ENCODE measurements at regions not wholly inside any gene's neighbourhood (a gene's known extent, or its start where the extent isn't known, plus 50 kb on each side); places are given as distances from the start of the nearest gene placed in this dataset.
"Not testable (repeated sequence)": the region's sequence is repeated elsewhere in the genome, so short reads cannot be mapped to it uniquely, and the experiment has no call there.

DNA sequence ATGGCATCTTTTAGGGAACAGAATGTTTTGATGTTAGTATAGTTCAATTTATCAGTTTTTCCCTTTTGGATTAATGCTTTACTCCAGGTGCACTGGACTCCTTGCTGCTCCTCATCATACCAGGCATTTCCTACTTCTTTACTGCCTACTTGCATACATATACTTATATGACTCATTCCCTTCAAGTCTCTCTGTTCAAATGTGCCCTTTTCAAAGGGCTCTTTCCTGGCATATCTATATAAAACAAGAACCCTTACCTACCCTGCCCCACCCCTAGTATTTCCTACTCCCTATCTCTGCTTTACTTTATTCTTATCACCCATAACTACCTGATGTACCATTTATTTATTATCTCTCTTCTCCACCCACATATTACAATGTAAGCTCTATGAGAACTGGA, 90.6 kb downstream of the CAPZA3 start:
- TF ChIP-seq, protein P1, sequence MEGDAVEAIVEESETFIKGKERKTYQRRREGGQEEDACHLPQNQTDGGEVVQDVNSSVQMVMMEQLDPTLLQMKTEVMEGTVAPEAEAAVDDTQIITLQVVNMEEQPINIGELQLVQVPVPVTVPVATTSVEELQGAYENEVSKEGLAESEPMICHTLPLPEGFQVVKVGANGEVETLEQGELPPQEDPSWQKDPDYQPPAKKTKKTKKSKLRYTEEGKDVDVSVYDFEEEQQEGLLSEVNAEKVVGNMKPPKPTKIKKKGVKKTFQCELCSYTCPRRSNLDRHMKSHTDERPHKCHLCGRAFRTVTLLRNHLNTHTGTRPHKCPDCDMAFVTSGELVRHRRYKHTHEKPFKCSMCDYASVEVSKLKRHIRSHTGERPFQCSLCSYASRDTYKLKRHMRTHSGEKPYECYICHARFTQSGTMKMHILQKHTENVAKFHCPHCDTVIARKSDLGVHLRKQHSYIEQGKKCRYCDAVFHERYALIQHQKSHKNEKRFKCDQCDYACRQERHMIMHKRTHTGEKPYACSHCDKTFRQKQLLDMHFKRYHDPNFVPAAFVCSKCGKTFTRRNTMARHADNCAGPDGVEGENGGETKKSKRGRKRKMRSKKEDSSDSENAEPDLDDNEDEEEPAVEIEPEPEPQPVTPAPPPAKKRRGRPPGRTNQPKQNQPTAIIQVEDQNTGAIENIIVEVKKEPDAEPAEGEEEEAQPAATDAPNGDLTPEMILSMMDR (IDR thresholded peaks at IDR 0.05), result no peak
- Histone ChIP-seq H3K27ac (no peak overlapping the region), H3K27me3 (no peaks in the 10 kb centered on the region), H3K4me1 (no peaks in the 10 kb centered on the region), H3K4me3 (no peak overlapping the region), H3K36me3 (no peaks in the 10 kb centered on the region), H3K9me3 (peaks cover 0 to 18% of the 10 kb centered on the region in 2 donors)
- DNase-seq (ENCODE audit: low spot score), result no peak

DNA sequence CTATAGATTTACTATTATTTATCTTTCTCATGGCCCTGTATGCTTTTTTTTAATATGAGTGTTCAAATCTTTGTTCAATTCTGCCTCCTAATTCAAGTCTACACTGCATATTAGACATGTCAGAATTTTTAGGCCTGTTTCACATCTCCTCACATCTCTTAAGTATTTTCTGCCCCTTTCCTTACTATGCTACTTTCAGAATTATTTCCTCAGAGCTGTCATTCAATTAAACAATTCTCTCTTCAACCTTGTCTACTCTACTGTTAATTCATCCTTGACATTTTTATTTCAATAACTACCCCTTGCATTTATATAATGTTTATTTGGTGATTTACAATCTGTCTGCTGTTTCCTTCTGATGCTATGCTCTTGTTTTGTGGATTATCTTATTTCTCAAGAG, 91.1 kb downstream of the CAPZA3 start:
- Histone ChIP-seq H3K9me3 (peaks cover 0 to 18% of the 10 kb centered on the region in 2 donors), H3K27me3 (no peaks in the 10 kb centered on the region), H3K4me3 (no peak overlapping the region), H3K27ac (no peak overlapping the region), H3K36me3 (no peaks in the 10 kb centered on the region), H3K4me1 (no peaks in the 10 kb centered on the region)
- TF ChIP-seq, protein P1 (IDR thresholded peaks at IDR 0.05), result no peak
- no peak for DNase-seq (ENCODE audit: low spot score)

DNA sequence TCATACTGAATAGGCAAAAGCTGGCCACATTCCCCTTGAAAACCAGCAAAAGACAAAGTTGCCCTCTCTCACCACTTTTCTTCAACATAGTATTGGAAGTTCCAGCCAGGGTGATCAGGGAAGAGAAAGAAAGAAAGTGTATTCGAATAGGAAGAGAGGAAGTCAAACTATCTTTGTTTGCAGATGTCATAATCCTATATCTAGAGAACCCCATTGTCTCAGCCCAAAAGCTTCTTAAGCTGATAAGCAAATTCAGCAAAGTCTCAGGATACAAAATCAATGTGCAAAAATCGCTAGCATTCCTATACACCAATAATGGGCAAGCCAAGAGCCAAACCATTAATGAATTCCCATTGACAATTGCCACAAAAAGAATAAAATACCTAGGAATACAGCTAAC, 95.0 kb downstream of the CAPZA3 start:
- H3K27me3 ChIP-seq, H3K4me1 ChIP-seq: not testable (repeated sequence)
- peaks cover 0 to 18% of the 10 kb centered on the region in 2 donors for H3K9me3 ChIP-seq

DNA sequence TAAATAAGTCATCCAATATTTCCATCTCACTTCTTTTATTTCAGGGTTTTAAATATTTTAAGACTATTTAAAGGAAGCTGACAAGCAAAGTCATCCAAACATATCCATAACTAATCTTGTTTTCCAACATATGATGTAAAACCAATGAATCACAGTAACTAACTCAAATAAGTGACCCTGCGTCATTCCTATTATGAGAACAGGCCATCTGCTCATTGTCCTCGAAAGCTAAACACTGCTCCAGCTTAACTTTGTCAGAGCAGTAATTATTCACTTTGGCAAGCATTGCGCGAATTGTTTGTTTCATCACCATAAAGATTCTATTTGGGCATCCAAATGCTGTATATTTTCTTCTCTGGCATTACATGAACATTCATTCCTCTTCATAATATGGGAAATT, 99.1 kb downstream of the CAPZA3 start:
- H3K27ac ChIP-seq, result no peak overlapping the region
- H3K36me3 ChIP-seq, result no peaks in the 10 kb centered on the region

More for the DNA sequence above, 95.0 kb downstream of the CAPZA3 start:
- DNase-seq (ENCODE audit: low spot score); H3K27ac ChIP-seq; H3K4me3 ChIP-seq; H3K36me3 ChIP-seq: not testable (repeated sequence)

DNA sequence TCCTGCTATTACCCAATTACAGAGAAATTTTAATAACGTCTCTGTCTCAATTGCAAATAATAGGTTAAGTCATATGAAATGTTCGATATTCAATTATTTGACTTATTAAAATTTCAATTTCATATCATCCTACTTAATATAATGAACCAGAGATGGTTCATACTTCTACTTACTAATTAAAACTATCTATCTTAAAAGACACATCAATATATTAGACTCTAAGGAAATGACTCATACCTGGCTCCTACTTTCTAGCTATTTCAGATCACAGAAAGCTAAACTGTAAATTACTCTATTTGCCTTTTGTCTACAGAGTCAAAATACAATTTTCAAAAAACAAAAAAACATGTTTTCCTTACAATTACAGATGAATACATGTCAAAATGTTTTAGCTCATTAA, 99.6 kb downstream of the CAPZA3 start:
- TF ChIP-seq, protein P1 (IDR thresholded peaks at IDR 0.05), result no peak
- Histone ChIP-seq H3K27ac (no peak overlapping the region), H3K27me3 (no peaks in the 10 kb centered on the region), H3K9me3 (peaks cover 0 to 3% of the 10 kb centered on the region in 2 donors), H3K36me3 (no peaks in the 10 kb centered on the region), H3K4me3 (no peak overlapping the region), H3K4me1 (no peaks in the 10 kb centered on the region)
- DNase-seq (ENCODE audit: low spot score), result no peak

More for the DNA sequence above, 99.1 kb downstream of the CAPZA3 start:
- Histone ChIP-seq H3K27me3 (no peaks in the 10 kb centered on the region), H3K4me3 (no peak overlapping the region), H3K9me3 (peaks cover 0 to 3% of the 10 kb centered on the region in 2 donors), H3K4me1 (no peaks in the 10 kb centered on the region)
- TF ChIP-seq, protein P1 (IDR thresholded peaks at IDR 0.05), result no peak
- no peak for DNase-seq (ENCODE audit: low spot score)

DNA sequence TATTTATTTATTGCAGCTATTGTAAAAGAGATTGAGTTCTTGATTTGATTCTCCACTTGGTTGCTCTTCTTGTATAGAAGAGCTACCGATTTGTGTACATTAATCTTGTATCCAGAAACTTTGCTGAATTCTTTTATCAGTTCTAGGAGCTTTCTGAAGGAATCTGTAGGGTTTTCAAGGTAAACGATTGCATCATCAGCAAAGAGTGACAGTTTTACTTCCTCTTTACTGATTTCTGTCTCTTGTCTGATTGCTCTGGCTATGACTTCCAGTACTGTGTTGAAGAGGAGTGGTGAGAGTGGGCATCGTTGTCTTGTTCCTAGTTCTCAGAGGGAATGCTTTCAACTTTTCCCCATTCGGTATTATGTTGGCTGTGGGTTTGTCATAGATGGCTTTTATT, 103.1 kb downstream of the CAPZA3 start:
- H3K36me3 ChIP-seq, H3K9me3 ChIP-seq: not testable (repeated sequence)

DNA sequence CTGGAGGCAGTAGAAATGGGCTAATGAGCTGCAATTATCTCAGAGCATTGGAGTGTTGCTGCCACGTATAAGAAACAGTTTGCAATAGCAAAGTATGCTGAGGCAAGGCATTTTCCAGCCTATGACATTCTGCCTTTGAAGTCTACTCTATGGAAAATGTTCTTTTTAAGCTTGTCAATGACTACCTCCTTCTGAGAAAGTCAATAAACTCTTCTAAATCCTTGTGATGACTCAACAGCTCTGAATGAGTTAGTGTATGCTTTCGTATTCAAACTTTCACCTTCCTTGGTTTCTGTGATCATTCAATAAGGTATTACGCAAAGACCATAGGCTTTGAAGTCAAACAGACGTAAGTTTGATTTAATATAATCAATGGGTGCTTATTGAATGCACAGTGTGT, 111.2 kb downstream of the CAPZA3 start:
- Histone ChIP-seq H3K9me3 (no peaks in the 10 kb centered on the region), H3K27me3 (no peaks in the 10 kb centered on the region), H3K4me1 (no peaks in the 10 kb centered on the region), H3K27ac (no peak overlapping the region), H3K36me3 (no peaks in the 10 kb centered on the region), H3K4me3 (no peak overlapping the region)
- DNase-seq (ENCODE audit: low spot score), result no peak
- TF ChIP-seq, protein P1 (IDR thresholded peaks at IDR 0.05), result no peak

More for the DNA sequence above, 103.1 kb downstream of the CAPZA3 start:
- H3K27me3 ChIP-seq; H3K4me3 ChIP-seq; H3K27ac ChIP-seq; H3K4me1 ChIP-seq; DNase-seq (ENCODE audit: low spot score): not testable (repeated sequence)
